Keratinocyte (primary cell): ENCODE measurements at regions not wholly inside any gene's neighbourhood (a gene's known extent, or its start where the extent isn't known, plus 50 kb on each side); places are given as distances from the start of the nearest gene placed in this dataset.

ENCODE experiments used
- CTCF ChIP-seq, 3 experiments: IDR thresholded peaks in 1 of 3; conservative IDR thresholded peaks in 1 of 3; optimal IDR thresholded peaks in 1 of 3; 2 replicates in 2 of 3; 3 replicates in 1 of 3; pipeline versions ENCODE3 to v1.5.1; 2011; ENCODE audit warnings: low read length in 3 of 3, mild to moderate bottlenecking in 3 of 3, moderate library complexity in 2 of 3, control low read depth in 1 of 3, inconsistent platforms in 1 of 3; ENCODE audit not compliant: insufficient read depth in 2 of 3; ENCODE audit errors: extremely low read depth in 1 of 3
- EZH2 ChIP-seq: IDR thresholded peaks from one replicate; pipeline ENCODE4 v1.6.1; 2012; ENCODE audit warnings: inconsistent platforms, mild to moderate bottlenecking, low read length, moderate library complexity

GRCh38 chr5:135655468-135655815 lies 76.7 kb upstream of the CXCL14 start:
- no peak for TF ChIP-seq CTCF (optimal IDR thresholded peaks at IDR 0.05 in 1 of 3, IDR thresholded peaks at IDR 0.05 in 1 of 3, conservative IDR thresholded peaks at IDR 0.05 in 1 of 3; ENCODE audit: extremely low read depth in 1 of 3, insufficient read depth in 2 of 3, low read length in 3 of 3)
- no peak for TF ChIP-seq EZH2
